ENCODE measurements at regions not wholly inside any gene's neighbourhood (a gene's known extent, or its start where the extent isn't known, plus 50 kb on each side); places are given as distances from the start of the nearest gene placed in this dataset.
A peak's percentile ranks its signal among the peaks of the same experiment; 100 is the strongest.

DNA sequence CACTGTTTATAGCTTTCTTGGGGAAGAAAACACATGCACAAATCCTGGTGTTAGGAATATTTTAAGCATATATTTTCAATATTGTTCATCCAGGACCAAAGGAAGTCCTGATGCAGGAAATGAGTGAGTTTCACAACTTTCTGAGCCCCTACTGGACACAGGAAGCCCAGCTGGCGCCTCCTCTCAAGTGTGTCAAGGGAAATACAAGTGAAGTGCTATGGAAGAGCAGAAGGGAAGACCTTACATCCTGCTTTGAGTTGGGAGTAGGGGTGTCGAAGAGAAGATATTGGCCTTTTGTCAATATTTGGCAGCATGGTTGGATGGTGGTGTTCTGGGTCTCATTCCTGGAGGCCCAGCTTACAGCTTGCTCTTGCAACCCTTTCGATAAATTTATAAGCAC is 66.1 kb upstream of the ZDHHC17 start:
- intact Hi-C loops (cut with DNase I, micrococcal nuclease), result no loop called here
- ATAC-seq (no peak), DNase-seq (no peak)

DNA sequence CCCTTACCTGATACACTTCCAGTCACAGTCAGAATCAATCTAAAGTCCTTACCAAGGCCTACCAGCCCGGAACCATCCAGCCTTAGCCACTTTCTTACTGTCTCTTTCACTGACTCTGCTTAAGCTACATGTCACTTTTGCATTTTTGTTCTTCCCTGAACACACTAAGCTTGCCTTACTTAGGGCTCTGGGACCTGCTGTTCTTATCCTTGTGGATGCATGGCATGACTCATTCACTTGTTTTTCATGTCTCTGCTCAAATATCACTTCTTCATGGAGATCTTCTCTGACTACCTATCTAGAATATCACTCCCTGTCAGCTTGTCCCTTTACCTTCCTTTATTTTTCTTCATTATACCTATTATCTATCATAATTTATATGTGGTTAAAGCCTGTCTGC is 65.6 kb upstream of the ZDHHC17 start:
- intact Hi-C loops (cut with DNase I, micrococcal nuclease), result no loop called here
- ATAC-seq (no peak), DNase-seq (no peak)

DNA sequence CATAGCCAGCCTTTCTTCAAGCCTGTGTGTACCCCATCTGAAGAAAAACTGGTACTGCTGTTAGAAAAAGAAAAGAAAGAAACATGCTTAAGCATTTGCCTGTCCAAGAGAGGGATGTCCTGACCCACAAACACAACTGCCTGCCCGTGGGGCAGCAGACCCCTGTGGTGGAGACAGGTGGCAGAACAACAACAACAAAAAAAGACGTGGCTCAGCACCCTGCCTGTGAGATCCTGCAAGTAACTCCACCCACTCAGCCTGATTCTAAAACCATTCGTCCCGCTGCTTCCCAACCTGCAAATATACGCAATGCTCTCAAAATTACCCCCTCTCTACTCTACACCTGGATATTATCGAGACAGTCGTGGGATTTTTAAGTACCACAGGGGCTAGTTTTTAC is 64.9 kb upstream of the ZDHHC17 start:
- no peak for ATAC-seq
- DNase-seq, result no peak
- intact Hi-C loops (cut with DNase I, micrococcal nuclease), result no loop called here

DNA sequence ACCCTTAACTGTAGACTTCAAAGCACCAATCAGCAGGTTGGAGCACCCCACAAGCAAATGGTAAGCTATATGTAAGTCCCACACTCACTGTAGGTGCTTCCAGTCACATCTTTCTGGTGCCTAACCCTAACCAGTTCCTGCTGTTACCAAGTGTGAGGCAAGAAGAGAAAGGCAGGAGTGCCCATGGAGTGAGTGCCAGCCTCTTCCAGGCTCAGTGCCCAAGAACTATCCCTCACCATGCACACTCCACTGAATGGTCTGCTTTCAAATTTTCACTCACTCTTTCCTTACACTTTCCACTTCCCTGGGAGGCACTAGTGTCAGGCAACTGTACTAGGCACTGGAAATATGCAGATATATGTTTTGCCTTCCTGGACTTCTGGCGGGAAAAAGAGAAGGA is 62.2 kb upstream of the ZDHHC17 start:
- DNase-seq (no peak), ATAC-seq (no peak)
- intact Hi-C loops (cut with DNase I, micrococcal nuclease), result no loop called here

DNA sequence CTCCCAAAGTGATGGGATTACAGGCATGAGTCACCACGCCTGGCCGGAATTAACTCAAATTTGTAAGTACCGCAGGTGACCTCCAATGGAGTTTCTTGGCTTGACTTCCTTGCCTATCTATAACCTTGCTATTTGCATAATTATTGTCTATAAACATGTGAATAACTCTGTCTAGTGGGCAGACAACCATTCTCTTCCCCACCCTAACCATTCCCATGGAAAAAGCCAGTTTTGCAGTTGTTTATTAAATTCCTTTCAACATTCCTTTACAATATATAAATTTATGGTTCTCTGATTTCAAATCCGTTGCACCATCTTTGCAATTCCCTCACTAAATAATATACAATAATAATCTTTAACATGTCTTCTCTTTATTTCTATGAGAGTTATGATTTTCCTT is 61.0 kb upstream of the ZDHHC17 start:
- intact Hi-C loops (cut with DNase I, micrococcal nuclease), result no loop called here
- no peak for ATAC-seq
- no peak for DNase-seq

DNA sequence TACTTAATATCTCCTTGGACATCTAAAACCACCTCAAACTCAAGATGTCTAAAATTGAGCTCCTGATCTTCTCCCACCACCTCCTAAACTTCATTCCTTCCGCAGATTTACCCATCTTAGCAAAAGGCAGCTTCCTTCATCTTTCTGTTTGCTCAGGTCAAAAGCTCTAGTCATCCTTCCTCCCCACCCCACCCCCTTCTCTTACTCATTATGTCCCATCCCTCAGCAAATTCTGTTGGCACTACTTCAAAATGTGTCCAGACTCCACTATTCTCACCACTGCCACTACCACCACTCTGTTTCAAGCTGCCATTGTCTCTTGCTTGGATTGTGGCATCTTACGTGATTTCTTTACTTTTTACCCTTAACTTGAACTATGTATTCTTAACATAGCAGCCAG is 59.2 kb upstream of the ZDHHC17 start:
- no peak for DNase-seq
- no peak for ATAC-seq
- intact Hi-C loops (cut with DNase I, micrococcal nuclease), result no loop called here

DNA sequence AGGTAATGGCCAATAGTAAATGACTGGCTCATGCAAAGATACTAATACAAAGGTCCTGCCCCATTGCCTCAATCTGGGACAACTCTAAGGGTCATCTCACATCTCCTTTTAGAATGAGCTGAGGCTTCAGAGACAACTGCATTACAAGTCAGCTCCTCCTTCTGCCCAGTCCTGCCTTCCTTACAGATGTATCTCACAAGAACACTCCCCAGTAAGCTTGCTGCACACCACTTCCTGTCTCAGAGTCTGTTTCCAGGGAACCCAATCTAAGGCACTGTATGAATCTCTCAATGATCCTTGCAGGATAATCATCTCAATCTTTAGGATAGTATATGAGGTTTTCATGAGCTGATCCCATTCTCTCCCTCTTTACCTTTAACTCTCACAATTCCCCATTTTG is 57.8 kb upstream of the ZDHHC17 start:
- intact Hi-C loops (cut with DNase I, micrococcal nuclease), result no loop called here
- DNase-seq, result no peak
- no peak for ATAC-seq

DNA sequence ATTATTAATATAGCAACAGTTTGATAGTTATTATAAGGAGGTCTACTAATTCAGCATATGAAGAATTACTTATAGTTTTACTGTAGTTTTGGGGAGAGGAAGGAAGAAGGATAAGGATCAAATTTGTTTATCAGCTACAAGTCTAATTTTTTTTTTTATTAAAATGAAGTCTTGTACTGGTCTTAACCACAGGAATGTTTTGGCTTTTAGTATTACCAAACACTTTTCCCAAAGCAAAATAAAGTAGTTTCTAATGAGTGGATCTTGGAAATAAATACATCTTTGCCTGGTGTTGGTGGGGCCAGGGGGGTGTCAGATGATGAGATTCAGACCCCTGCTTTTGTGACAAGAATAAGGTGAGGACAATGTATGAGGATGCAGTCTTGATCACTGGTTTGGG is 57.2 kb upstream of the ZDHHC17 start:
- DNase-seq, result no peak
- intact Hi-C loops (cut with DNase I, micrococcal nuclease), result no loop called here
- ATAC-seq, result no peak

DNA sequence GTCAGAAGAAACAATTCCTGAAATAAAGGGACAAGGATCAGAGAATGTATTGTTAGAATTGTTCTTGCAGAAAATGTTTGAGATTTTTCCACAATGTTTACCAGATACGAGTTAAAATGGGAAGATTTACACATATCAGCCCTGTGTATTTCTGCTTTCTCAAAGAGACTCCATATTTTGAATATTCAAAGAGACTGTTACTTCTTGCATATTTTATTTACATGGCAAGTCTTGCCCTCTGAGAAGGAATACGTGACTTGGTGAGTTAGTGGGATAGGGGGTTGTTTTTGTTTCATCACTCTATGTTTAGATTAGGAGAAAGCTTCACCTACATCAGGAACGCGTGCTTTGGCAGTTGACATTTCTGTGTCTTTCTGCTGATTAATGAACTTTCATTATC is 56.1 kb upstream of the ZDHHC17 start:
- intact Hi-C loops (cut with DNase I, micrococcal nuclease), result no loop called here
- no peak for DNase-seq
- ATAC-seq, result no peak

DNA sequence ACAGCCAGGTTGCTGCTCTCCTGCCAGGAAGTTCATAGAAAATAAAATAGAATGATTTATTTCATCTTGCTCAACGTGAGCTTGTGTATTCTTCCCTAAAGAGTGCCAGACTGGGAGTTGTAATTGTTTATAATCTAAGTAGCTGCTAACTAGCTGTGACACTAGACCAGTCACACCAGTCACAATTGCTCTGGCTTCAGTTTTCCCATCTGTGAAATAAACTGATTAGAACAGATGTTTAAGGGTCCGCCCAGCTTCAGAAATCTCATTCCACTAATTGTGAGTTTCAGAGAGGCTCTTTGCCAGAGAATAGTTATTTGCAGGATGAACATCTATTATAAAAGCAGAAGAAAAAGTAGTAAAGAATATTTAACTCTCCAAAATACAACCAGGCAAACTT is 55.6 kb upstream of the ZDHHC17 start:
- ATAC-seq (peak; percentile 18), DNase-seq (no peak)
- intact Hi-C loops (cut with DNase I, micrococcal nuclease), result no loop called here

DNA sequence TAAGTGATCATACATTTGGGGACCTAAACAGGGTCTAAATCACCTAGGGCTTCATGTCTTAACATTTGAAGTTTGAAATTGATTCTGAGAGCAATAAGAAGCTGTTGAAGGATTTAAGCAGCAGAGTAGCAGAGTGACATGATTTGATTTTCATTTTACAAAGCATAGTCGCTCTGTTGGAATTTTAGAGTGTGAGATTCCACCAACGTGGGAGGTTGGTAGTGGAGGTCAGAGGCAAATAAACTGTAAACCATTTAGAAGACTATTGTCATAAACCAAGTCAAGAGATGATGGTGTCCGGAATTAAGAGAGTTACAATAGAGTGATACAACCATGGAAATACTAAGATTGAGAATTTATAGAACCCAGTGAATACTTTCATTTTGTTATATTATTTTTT is 52.7 kb upstream of the ZDHHC17 start:
- ATAC-seq, result no peak
- no peak for DNase-seq
- intact Hi-C loops (cut with DNase I, micrococcal nuclease), result no loop called here

DNA sequence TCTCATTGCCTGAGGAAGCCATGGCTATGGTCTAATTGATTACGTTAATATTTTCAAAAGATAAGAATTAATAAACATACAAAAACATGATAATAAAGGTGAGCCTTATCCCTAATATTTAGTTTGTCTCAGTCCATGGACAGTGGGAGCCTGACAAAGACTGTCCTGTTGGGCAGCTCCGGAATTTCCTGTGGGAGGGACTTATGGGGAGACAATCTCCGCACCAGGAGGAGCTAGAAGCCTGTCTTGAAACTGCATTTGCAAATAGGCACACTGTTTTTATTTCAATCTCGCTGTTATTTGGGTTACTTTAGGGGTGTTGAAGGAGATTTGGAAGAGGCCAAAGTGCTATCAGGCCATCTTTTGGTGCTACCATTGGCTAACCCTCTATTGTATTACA is 50.8 kb upstream of the ZDHHC17 start:
- DNase-seq (no peak), ATAC-seq (no peak)
- intact Hi-C loops (cut with DNase I, micrococcal nuclease), result no loop called here

DNA sequence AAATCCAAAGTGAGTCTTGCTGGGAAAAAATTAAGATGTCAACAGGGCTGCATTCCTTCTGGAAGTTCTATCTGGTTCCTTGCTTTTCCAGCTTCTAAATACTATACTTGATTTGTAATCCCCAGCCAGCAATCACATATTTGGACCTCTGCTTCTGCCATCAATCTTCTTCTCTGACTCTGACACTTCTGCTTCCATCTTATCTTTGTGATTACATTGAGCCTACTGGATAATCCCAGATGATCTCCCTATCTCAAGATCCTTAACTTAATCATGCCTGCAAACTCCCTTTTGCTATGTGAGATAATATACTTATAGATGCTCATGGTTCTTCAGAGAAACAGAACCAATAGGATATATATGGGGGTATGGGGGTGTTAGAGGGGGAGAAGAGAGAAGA is 49.9 kb upstream of the ZDHHC17 start:
- intact Hi-C loops (cut with DNase I, micrococcal nuclease), result no loop called here
- no peak for ATAC-seq
- DNase-seq, result no peak

All from left colon (tissue), 2 donors.